SK-N-SH treated with all-trans-retinoic acid at 6 μM for 48 hours (cell line): ENCODE measurements at regions not wholly inside any gene's neighbourhood (a gene's known extent, or its start where the extent isn't known, plus 50 kb on each side); places are given as distances from the start of the nearest gene placed in this dataset.

Experiments
- ATAC-seq: fragments of 200-7000 bp; cut with Tn5 transposase; 3 replicates; pipeline ENCODE4 v1.9.1; 2020; ENCODE audit warnings: mild to moderate bottlenecking, moderate library complexity
- ARNTL ChIP-seq: fragments of 450-650 bp; formaldehyde crosslinking; IDR thresholded peaks from 2 replicates; pipeline ENCODE4 v1.5.0; 2020; ENCODE audit warnings: low read depth, mild to moderate bottlenecking, moderate library complexity, borderline replicate concordance
- BACH2 ChIP-seq: fragments of 250-450 bp; sonication (Bioruptor Pico); IDR thresholded peaks from 2 replicates; pipeline ENCODE4 v1.9.0; 2021; ENCODE audit warnings: mild to moderate bottlenecking, borderline replicate concordance
- CSDC2 ChIP-seq: fragments of 250-450 bp; sonication (Bioruptor Pico); IDR thresholded peaks from 2 replicates; pipeline ENCODE4 v1.5.0; 2020; ENCODE audit warnings: mild to moderate bottlenecking, moderate library complexity
- CSRNP3 ChIP-seq: fragments of 250-450 bp; sonication (Bioruptor Pico); IDR thresholded peaks from 2 replicates; pipeline ENCODE4 v1.5.1; 2021; ENCODE audit warnings: mild to moderate bottlenecking, moderate library complexity
- ESRRG ChIP-seq: fragments of 250-450 bp; sonication (Bioruptor Pico); IDR thresholded peaks from 2 replicates; pipeline ENCODE4 v1.6.1; 2021; ENCODE audit warnings: mild to moderate bottlenecking
- GLIS3 ChIP-seq: fragments of 250-450 bp; sonication (Bioruptor Pico); IDR thresholded peaks from 2 replicates; pipeline ENCODE4 v1.5.0; 2020; ENCODE audit warnings: mild to moderate bottlenecking, moderate library complexity
- ISL1 ChIP-seq: fragments of 250-450 bp; sonication (Bioruptor Pico); IDR thresholded peaks from 2 replicates; pipeline ENCODE4 v2.1.2; 2022; ENCODE audit warnings: mild to moderate bottlenecking, moderate library complexity
- OSR1 ChIP-seq: fragments of 250-450 bp; sonication (Bioruptor Pico); IDR thresholded peaks from 2 replicates; pipeline ENCODE4 v1.8.0; 2022; ENCODE audit warnings: moderate library complexity, mild to moderate bottlenecking, inconsistent platforms
- PATZ1 ChIP-seq: fragments of 250-450 bp; sonication (Bioruptor Pico); IDR thresholded peaks from 2 replicates; pipeline ENCODE4 v1.8.0; 2020; ENCODE audit warnings: mild to moderate bottlenecking, moderate library complexity, borderline replicate concordance
- POU6F1 ChIP-seq: fragments of 250-450 bp; sonication (Bioruptor Pico); IDR thresholded peaks from 2 replicates; pipeline ENCODE4 v1.8.0; 2021; ENCODE audit warnings: low read depth, mild to moderate bottlenecking, moderate library complexity, borderline replicate concordance
- PPARA ChIP-seq: fragments of 250-450 bp; sonication (Bioruptor Pico); IDR thresholded peaks from 2 replicates; pipeline ENCODE4 v1.5.0; 2020; ENCODE audit warnings: mild to moderate bottlenecking, borderline replicate concordance
- SNAI2 ChIP-seq: fragments of 250-450 bp; sonication (Bioruptor Pico); IDR thresholded peaks from 2 replicates; pipeline ENCODE4 v1.5.0; 2020; ENCODE audit warnings: mild to moderate bottlenecking, moderate library complexity
- TCF4 ChIP-seq: fragments of 250-450 bp; sonication (Bioruptor Pico); IDR thresholded peaks from 2 replicates; pipeline ENCODE4 v1.8.0; 2021; ENCODE audit warnings: mild to moderate bottlenecking, moderate library complexity, borderline replicate concordance
- TOX ChIP-seq: fragments of 250-450 bp; sonication (Bioruptor Pico); IDR thresholded peaks from 2 replicates; pipeline ENCODE4 v1.8.0; 2021; ENCODE audit warnings: mild to moderate bottlenecking, moderate library complexity, borderline replicate concordance
- TSHZ2 ChIP-seq: fragments of 250-450 bp; sonication (Bioruptor Pico); IDR thresholded peaks from 2 replicates; pipeline ENCODE4 v1.5.0; 2020; ENCODE audit warnings: mild to moderate bottlenecking, moderate library complexity
- ZC3H10 ChIP-seq: fragments of 250-450 bp; sonication (Bioruptor Pico); IDR thresholded peaks from 2 replicates; pipeline ENCODE4 v1.5.1; 2021; ENCODE audit warnings: mild to moderate bottlenecking, moderate library complexity
- ZFP3 ChIP-seq: fragments of 250-450 bp; sonication (Bioruptor Pico); IDR thresholded peaks from 2 replicates; pipeline ENCODE4 v1.5.0; 2020; ENCODE audit warnings: mild to moderate bottlenecking, moderate library complexity
- ZFP30 ChIP-seq: fragments of 450-650 bp; formaldehyde crosslinking; IDR thresholded peaks from 2 replicates; pipeline ENCODE4 v1.5.0; 2022; ENCODE audit warnings: mild to moderate bottlenecking, moderate library complexity
- ZNF70 ChIP-seq: fragments of 450-650 bp; formaldehyde crosslinking; IDR thresholded peaks from 2 replicates; pipeline ENCODE4 v1.5.0; 2020; ENCODE audit warnings: mild to moderate bottlenecking, moderate library complexity
- ZNF8 ChIP-seq: fragments of 450-650 bp; formaldehyde crosslinking; IDR thresholded peaks from 2 replicates; pipeline ENCODE4 v1.5.0; 2020; ENCODE audit warnings: mild to moderate bottlenecking, moderate library complexity
- TF ChIP-seq, protein P1 (sequence below): fragments of 250-450 bp; sonication (Bioruptor Pico); IDR thresholded peaks from 2 replicates; pipeline ENCODE4 v1.5.1; 2020; ENCODE audit warnings: low read depth, mild to moderate bottlenecking, moderate library complexity

GRCh38 chr10:33887188-33887587 lies 552.7 kb upstream of the NRP1 start (continued):
- TF ChIP-seq CSRNP3 (CRISPR knock-in tag) (no peak), ZFP3 (CRISPR knock-in tag) (no peak), TSHZ2 (CRISPR knock-in tag) (no peak)

- TF ChIP-seq, protein P1, sequence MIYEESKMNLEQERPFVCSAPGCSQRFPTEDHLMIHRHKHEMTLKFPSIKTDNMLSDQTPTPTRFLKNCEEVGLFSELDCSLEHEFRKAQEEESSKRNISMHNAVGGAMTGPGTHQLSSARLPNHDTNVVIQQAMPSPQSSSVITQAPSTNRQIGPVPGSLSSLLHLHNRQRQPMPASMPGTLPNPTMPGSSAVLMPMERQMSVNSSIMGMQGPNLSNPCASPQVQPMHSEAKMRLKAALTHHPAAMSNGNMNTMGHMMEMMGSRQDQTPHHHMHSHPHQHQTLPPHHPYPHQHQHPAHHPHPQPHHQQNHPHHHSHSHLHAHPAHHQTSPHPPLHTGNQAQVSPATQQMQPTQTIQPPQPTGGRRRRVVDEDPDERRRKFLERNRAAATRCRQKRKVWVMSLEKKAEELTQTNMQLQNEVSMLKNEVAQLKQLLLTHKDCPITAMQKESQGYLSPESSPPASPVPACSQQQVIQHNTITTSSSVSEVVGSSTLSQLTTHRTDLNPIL: no peak
- no peak for TF ChIP-seq TCF4 (CRISPR knock-in tag)
- no peak for ATAC-seq
Observed at GRCh38 chr10:33886299-33886698, 551.8 kb upstream of the NRP1 start.

DNA sequence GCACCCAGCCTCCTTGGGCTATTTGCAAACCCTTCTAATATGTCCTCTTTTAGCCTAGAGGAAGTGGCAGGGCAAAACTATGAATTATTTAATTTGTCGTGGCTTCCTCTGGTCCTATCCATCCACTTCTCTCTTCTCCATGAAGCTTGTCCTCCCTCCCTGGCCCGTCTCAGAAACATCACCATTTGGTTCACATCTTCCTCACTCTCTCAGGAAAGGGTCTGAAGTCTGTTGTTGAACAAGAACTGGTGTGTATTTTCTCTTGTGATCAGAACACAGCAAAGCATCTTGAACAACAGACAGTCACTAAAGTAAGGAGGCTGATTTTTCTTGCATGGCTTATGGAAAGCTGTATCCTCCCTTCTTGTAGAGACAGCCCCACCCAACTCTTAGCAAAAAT lies 550.1 kb upstream of the NRP1 start:
- TF ChIP-seq OSR1 (CRISPR knock-in tag) (no peak), ESRRG (no peak), POU6F1 (CRISPR knock-in tag) (no peak), TOX (CRISPR knock-in tag) (no peak), BACH2 (no peak), ARNTL (CRISPR knock-in tag) (no peak), ZNF8 (CRISPR knock-in tag) (no peak), ZNF70 (CRISPR knock-in tag) (no peak), ZC3H10 (CRISPR knock-in tag) (no peak), ISL1 (no peak), ZFP3 (CRISPR knock-in tag) (no peak), CSDC2 (CRISPR knock-in tag) (no peak)
- TF ChIP-seq, protein P1: no peak
- no peak for ATAC-seq

DNA sequence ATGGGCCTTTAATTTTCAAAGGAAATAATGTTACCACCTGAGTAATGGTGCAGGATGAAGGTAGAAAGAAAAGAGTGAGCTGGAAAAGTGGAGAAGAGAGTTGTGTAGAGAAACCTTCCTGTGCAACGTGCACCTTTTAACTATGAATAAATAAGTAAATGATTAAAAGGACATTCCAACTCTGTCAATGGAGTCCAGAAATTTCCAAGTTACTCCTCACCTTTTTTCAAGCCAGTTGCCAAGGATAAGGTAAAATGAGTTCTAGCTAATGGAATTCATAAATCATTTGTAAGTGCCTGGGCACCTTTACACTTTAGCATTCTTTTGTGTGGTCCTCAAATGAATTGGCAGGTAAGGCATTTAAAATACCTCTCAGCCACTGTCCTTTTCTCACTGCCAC lies 549.4 kb upstream of the NRP1 start:
- TF ChIP-seq ZFP3 (CRISPR knock-in tag) (no peak), SNAI2 (no peak), ARNTL (CRISPR knock-in tag) (no peak), PPARA (no peak), CSRNP3 (CRISPR knock-in tag) (no peak), POU6F1 (CRISPR knock-in tag) (no peak), GLIS3 (no peak), PATZ1 (CRISPR knock-in tag) (no peak), ESRRG (no peak), CSDC2 (CRISPR knock-in tag) (no peak), ISL1 (no peak), ZFP30 (CRISPR knock-in tag) (no peak), ZNF8 (CRISPR knock-in tag) (no peak)
- TF ChIP-seq, protein P1: no peak
- ATAC-seq: no peak
